Stimulated activated CD8-positive, alpha-beta memory T cell treated with anti-CD3 and anti-CD28 coated beads, Interleukin-15, amount 100 ng/mL, for 24 hours (primary cell): ENCODE measurements at regions not wholly inside any gene's neighbourhood (a gene's known extent, or its start where the extent isn't known, plus 50 kb on each side); places are given as distances from the start of the nearest gene placed in this dataset.

ENCODE experiments used
- DNase-seq: peaks from one replicate; pipeline ENCODE4 v3.0.0-alpha.2; 2020; ENCODE audit warnings: low read depth

DNA sequence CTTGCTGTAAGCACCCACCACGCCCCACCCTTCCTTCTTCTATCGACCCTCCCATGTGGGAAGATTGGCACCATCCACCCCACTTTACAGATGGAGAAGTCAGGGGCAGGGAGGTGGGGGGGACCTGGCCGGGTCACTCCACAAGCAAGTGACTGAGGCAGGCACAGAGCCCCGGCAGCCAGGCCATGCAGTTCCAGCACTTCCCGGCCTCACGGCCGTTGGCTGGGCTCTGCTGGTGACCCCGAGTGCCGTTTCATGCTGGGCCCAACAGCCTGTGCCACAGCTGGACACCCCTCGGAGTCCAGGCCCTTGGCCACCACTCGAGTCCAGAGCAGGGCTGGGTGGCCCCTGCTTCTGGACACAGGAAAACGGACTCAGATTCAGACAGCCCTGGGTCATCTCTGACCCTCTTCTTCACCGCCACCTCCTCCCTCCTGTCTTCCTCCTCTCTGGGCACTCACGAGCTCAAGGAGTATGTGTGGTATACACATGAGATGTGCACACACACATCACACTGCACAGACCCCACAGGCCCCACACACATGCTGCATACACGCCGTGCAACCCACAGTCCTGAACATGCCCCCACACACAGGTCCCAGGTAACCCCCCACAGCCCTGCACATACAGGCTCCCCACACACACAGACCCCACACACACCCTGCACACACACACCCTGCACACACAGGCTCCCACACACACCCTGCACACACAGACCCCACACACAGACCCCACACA lies 89.3 kb upstream of the GPC1 start:
- DNase-seq: no peak

DNA sequence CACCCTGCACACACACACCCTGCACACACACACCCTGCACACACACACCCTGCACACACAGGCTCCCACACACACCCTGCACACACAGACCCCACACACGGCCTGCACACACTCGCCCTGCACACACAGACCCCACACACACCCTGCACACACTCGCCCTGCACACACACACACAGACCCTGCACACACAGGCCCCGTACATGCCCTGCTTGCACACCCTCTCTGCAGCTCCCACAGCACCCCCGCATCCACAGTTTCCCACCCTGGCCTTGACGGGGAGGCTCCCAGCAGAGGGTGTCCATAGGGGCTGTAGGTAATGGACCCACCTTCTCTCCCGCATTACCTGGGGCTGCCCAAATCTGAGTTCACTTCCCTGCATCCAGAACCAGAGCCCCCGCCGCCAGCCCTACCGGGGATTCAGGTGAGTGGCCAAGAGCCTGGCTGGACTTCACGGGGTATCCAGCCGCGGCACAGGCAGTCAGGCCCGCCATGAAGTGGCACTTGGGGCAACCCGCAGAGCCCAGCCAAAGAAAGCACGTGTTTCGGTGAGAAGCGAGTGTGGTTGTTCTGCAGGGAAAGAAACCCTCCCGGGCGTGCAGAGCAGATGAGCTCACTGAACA lies 88.6 kb upstream of the GPC1 start:
- no peak for DNase-seq

DNA sequence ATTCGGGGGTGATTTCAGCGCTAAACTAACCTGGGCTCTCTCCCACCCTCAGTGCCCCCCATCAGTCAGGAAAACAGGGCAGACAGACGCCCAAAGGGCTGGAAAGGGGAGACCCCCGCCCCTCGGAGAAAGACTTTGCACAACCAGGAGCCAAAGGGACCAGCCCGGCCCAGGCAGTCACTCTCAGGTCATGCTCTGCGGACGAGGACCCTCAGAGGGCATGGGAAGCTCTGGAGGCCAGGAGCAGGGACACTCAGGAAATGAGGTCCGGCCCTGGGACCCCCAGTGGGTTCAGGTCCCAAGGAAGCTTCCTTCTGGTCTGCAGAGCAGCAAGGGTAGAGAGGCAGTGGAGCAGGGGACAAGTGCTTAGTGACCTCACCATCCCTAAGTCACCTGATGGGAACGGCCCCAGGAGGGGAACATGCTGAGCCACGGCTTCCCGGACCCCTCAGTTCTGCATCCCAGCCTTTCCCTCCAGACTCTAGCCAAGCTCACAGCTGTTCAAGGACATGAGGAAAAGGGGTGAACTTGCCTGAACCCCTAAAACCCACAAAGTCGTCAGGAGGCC lies 88.0 kb upstream of the GPC1 start:
- DNase-seq: no peak

DNA sequence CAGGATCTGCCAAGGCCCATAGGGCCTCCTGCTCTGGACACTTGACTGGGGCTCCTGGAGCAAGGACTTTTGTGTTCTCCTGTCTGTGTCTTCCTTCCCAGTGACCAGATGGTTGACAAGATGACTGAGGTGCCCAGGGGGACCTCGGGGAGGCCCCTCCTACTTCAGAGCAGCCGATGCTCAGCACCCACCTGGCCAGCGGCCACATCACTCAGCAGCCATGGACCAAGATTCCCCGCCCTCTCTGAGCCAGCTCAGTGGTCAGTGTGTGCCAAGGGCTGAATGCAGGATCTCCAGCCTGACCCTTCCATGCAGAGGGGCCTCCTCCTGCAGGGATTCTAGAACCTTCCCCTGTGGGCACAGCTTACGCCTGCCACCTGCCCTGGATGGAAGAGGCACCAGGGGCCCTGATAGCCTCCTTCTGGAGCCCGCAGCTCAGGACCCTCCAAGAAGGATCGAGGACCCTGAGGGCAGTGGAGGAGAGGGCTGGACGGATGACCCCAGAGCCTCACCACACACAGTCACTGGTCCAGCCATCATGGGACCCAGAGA lies 87.4 kb upstream of the GPC1 start:
- no peak for DNase-seq

DNA sequence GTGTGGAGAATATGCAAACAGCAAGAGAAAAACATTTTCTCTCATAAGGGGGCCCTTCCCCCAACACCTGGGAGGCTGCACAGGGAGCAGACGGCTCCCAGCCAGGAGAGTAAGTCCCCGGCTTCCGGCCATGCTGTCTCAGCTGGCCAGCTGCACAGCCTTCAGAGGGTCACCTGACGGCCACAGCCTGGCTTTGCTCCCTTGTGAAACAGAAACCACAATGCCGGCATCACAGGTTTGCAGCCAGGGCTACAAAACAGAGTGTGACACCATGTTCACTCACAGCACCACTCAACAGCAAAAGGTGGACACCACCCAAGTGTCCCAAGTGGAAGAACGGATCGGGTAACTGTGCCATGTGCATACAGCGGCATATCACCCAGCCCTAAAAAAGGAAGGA lies 86.9 kb upstream of the GPC1 start:
- no peak for DNase-seq

DNA sequence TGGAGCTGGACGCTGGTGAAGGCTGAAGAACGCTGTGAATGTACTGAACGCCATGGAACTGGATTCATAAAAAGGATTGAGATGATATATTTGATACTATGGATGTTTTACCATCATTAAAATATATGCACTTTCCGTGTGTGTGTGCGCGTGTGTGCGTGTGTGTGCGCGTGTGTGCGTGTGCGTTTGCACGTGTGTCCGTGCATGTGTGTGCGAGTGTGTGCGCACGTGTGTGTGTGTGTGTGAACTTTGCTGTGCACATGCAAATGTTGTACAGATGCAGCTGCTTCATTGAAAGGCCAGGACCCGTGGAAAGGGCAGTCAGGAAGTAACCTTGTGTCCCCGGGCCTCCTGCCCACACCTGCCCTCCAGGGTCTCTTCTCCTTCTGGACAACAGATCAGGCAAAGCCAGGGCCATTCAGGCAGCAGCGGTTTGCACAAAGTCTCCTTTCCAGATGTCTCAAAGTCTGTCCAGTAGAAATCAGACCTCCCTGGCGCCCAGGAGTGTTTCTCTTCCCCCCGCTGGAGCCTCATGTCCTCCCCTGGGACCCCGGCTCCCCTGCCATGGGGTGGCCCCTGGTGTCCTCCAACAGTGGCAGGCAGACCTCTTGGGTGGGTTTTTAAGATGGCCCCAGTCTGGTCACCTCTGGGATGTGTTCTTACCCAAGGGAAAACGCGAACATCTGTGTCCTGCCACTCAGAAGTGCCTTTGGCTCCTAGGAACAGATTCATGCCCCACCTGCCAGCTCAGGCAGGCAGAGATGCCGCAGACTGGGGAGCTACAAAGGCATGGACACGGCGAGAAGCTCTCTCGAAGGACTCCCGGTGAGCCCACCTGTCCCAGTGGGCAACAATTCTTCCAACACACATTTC lies 86.1 kb upstream of the GPC1 start:
- no peak for DNase-seq

DNA sequence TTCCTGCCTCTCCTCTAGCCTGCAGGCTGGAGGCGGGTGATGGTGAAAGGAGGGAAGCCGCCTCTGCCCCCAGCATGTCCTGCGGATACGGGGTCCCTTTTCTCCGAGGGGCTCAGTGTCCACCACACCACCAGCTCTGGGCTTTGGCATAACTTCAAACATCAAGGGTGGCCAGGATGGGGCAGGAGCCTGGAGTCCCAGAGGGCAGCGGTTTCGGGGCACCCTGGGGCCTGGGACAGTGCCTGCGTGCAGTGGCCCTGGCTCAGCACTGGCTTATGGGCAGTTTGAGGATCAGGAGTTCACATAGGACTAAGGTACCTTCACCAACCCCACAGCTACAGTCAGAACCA lies 85.5 kb upstream of the GPC1 start:
- no peak for DNase-seq

DNA sequence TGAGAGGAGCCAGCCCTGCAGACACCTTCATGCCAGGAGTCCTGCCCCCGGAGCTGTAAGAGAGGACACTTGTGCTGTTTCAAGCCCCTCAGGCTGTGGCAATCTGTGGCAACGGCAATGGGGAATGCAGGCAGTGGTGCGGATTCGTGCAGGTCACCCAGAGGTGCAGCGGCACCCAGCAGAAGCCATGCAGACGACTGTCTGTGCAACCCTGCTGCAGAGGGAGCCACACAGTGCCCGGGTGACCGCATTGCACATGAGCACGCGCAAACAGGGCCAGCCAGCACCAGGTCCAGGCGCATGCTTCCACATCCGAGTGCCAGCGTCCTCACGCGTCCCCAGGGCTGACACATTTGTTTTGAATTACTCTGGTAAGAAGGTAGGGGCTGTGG lies 84.8 kb upstream of the GPC1 start:
- no peak for DNase-seq

DNA sequence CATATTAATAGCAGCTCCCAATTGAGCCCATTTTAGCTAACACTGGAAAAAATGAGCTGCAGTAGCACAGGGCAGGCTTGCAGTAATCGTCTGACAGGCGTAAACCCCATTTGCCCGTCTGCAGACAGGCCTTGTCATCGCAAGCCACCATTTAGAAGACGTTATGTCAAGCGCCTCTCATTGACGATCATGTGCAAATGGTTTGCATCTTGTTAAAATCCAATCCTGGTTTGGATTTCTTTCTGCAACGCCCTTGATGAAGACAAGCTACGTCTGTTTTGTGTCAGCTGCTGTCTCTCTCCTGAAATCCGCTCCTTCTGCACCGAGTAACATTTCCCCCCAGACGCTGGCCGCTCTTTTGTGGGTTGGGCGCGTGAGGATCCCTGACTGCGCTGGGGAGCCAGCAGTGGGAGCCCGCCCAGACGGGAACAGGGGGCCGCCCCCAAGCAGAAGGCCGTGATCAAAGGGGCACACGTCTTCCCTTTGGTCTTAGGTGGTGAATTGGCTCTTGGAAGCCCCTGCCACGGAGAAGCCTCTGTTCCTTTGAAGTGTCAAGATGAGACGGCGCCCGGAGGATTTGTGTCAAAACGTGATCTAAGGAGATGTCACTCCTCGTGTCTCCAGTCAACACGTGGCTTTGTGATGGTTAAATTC lies 84.2 kb upstream of the GPC1 start:
- no peak for DNase-seq

DNA sequence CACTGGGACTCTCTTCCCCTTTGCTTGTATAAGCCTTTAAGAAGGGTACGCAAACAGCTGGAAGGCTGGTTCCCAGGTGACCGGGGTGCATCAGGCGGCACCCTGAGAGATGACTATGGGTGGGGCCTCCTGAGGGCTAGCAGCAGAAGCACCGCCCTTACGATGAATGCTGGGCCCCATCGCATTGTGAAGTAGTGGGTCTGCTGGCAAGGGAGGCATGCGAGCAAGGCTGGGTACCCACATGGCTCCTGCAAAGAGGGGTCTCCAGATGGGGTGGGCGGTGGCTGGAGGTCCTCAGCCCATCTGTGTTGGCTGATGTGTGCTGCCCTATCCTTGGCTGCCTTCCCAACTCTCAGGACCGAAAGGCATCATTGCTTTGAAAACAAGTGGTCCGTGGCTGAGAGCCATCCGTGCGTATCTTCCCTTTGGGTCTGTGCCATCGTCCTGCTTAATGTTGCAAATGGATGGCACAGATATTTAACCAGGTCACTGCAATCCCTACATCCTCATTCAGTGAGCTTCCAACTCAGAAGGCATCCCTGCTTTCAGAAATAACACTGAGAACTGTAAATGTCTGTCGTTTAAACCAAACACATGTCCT lies 83.5 kb upstream of the GPC1 start:
- DNase-seq: no peak

DNA sequence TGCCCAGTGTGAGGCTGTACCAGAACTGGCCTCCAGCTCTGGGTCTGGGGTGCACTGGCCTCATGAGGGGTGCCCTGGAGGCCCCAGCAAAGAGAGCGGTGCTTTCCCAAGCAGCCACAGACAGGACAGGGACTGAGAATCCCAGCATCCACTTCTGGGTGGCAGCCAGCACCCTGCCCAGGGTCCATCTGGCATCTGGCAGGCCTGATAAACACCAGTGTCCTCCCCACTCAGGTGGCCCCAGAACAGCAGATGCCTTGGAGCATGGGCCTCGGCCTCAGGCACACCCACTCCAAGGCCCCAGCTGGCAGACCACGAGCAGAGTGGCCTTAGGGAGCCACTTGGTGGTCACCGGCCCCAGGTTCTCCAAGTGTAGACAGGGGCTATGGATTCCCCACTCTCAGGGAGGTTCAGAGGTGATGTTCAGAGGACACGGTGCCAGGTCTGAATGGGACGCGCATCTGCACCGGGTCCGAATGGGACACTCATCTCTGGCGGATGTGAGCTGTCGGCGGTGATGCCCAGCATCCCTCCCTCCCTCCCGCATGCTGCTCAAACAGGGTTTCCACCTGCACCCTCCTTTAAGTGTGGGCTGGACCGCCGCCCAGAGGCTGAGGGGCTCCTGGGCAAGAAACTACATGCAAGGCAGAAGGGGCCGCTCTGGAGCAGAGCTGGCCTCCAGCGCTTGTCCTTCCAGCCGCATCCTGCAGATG lies 82.2 kb upstream of the GPC1 start:
- no peak for DNase-seq

DNA sequence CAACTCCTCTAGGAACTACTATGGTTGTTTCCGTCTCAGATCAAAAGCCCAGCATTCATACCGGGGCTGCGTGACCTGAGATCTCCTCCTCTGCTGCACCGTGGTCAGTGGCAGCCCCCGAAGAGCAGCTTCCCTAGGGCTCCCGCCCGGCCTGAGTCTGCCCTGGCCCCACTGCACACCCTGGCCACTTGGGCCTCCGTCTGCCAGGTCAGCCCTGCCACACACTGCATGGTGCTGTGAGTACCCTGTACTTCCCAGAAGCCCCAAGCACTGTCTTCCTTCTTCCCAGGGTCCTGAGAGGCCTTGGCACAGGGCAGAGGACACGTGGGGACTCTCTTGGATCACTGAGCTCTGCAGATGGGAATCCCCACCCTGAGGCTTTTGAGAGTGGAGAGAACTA lies 81.5 kb upstream of the GPC1 start:
- DNase-seq: no peak

DNA sequence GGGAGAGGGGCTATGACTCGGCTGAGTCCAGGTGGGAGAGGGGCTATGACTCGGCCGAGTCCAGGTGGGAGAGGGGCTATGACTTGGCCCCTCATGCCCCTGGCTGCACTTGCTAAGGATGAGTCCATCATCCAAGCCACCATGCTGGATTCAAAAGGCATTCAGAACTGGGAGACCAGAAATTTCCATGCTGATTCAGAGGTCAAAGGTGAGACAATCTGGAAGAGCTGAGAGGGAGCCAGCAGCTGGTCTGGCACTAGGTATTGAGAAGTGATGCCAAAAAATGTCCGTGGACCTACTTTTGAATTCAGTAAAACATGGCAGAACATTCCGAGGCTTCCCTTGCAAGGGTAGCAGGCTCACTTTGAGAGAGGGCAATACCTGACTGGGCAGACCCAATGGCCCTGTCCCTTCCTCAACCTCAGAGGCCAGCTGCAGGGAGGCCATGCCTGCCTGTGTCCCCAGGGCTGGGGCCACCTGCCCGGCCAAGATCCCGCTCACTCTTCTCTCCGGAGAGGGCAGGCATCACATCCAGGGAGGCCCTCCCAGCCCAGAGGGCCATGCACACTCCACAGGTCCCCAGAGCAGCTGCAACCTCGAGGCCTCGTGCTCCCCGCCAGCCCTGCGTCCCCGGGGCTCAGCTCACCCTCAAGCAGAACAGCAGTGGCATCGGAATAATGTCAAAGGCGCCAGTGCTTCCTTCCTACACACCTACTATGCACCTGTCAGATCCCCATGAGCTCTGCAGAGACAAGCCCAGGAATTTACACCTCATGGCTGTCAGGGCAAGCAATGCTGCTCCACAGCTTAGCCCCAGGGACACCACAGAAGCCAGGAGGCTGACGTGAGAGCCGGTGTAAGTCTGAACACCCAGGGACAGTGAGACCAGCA lies 80.2 kb upstream of the GPC1 start:
- no peak for DNase-seq

DNA sequence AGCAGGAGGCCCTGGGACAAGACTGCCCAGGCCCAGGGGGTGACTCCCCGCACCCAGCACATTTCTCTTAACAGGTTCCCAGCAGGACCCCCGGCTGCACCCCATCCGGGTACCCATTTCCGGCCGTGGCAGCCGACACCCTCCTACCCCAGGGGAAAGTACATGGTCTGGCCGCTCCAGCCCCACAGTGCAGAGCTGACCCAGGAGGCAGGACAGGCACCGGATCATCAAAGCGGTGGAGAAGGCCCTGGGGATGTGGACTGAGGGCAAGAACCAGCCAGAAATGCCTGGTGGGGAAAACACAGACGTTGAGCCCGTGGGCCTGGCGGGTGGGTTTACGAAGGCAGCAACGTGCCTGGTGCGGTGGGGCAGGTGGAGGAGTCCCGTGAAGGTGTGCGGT lies 79.5 kb upstream of the GPC1 start:
- DNase-seq: no peak

DNA sequence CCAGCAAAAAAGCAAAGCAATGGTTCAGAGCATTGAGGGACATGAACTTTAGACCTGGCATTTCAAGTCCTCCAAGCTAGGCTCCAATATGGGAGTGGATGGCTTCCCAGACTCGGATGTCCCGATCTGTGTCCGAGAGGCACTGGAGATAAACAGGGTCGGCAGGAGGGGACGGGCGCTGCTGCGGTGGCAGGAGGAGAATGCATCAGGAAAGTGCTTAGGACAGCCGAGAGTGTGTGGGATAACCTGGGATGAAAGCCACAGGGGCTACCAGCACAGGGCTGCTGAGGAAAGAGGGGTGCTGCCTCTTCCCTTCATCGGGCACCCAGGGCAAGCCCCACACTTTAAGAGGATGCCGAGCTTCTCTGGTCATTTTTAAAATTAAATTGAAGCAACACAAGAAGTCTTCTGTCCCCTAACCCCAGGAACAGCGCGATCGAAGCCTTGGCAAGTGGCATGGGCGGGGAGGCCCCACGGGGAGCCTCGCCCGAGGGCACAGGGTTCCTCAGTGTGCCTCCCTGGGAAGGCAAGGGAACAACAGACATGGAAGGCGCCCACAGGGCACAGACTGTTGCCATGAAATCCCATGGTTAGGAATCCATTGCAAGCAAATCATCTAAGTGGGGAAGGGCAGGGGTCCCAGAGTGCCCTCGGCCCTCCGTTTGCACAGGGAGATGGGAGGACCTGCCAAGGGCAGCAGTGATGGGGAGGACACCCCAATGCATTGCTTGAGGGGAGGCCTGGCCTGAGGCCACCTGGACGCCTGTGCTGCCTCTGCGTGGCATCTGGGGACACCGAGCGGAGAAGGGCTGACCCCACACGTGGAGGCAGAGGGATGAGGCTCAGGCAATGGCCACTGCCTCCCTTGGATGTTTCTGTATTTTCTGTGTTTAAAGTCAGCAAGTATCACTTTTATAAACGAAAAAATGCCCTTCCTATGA lies 78.5 kb upstream of the GPC1 start:
- DNase-seq: no peak

DNA sequence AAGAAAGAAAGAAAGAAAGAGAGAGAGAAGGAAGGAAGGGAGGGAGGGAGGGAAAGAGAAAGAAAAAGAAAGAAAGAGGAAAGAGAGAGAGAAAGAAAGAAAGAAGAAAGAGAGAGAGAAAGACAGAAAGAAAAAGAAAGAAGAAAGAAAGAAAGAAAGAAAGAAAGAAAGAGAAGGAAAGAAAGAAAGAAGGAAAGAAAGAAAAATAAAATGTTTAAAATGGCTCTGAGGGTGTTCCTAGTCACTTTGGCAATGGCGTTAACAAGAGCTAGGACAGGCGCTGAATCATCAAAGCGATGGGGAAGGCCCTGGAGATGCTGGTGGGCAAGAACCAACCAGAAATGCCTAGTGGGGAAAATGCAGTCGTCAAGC lies 77.8 kb upstream of the GPC1 start:
- no peak for DNase-seq

DNA sequence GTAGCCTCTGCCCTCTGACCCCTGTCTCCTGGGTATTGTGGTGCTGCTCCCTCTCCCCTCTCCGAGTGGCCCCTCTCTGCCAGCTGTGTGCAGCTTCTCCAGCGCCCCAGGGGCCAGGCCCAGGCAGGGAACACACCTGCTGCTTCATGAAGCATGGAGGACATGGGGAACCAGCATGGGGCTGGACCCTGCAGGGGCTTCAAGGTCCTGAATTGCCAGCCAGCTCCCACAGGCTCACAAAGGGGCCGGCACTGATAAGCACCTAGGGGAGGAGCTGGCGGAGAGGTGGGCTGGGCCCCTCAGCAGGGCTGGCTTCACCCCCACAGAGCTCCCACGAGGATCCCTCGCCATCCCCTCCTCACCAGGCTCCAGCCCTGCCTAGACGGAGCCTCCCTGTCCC lies 77.4 kb upstream of the GPC1 start:
- DNase-seq: no peak

DNA sequence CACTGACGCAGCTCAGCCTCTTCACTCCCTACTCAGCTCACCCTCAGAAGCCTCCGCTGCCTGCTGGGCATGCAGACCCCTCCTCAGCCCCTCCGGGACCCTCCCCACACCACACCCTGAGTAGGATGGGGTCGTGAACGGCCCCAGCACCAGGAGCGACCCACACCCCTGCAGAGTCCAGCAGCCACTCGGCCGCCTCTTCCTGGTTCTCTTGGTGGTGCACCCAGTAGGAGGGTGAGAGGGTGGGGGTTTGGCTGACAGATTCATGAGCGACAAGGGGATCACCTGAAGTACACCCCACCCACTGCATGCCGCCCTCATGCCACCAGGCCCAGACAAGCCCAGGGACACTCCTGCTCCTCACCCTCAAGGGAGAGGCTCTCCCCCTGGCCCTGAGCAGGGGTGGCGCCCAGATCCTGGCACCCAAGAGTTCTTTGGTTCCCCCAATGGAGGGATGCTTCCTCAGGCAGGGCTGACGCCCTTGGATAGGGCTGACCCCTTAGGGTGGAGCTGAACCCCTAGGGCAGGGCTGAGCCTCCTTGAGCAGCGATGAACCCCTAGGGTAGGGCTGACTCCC lies 76.6 kb upstream of the GPC1 start:
- DNase-seq: no peak

DNA sequence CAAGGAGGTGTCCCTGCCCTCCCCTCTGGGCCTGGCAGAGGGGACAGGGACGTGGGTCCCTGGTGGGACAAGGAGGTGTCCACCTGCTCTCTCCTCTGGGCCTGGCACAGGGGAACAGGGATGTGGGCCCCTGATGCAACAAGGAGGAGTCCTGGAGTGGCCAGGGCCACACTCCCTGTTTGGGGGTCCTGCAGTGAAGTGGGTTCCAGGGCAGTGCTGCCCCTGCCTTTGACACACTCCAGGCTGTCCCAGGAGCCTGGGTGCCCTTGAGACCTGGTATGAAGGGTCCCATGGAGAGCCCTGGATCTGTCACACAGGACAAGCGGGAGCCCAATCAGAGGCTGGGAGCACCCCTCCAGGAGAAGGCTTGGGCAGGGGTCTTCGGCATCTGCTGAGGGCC lies 75.8 kb upstream of the GPC1 start:
- no peak for DNase-seq
